A673 (cell line): ENCODE measurements at regions not wholly inside any gene's neighbourhood (a gene's known extent, or its start where the extent isn't known, plus 50 kb on each side); places are given as distances from the start of the nearest gene placed in this dataset.

Source experiments
- CTCF ChIP-seq: fragments of 300-800, 200-600 bp; sonication (generic); conservative IDR thresholded peaks from 2 replicates; pipeline ENCODE4 v1.5.1; 2017; ENCODE audit warnings: low read depth, mild to moderate bottlenecking, antibody characterized with exemption, low read length, moderate library complexity, mixed read lengths
- EZH2 ChIP-seq: fragments of 200-600 bp; sonication (generic); IDR thresholded peaks from 2 replicates; pipeline ENCODE4 v1.6.1; 2017; ENCODE audit warnings: borderline replicate concordance, low read depth, mild to moderate bottlenecking, mixed read lengths, antibody characterized with exemption, low read length; ENCODE audit not compliant: poor library complexity, severe bottlenecking

DNA sequence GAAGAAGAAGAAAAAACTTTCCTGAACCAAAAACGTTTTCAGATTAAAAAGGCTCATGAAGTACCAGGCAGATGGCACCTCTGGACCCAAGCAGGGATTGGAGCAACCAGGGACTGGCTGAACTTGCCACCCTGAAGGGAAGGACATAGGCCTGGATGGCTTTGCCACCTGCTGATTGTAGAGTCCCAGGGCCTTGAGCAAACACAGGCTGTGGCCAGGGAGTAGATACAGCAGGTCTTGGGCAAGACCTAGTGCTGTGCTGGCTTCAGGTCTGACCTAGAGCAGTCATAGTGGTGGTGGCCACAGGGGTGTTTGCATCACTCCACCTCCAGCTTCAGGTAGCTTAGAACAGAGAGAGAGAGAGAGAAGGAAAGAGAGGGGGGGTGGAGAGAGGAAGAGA is 176.7 kb upstream of the FOXN2 start:
- TF ChIP-seq CTCF: no peak
- TF ChIP-seq EZH2: no peak
